ENCODE measurements at regions not wholly inside any gene's neighbourhood (a gene's known extent, or its start where the extent isn't known, plus 50 kb on each side); places are given as distances from the start of the nearest gene placed in this dataset.
"Not testable (repeated sequence)": the region's sequence is repeated elsewhere in the genome, so short reads cannot be mapped to it uniquely, and the experiment has no call there.

DNA sequence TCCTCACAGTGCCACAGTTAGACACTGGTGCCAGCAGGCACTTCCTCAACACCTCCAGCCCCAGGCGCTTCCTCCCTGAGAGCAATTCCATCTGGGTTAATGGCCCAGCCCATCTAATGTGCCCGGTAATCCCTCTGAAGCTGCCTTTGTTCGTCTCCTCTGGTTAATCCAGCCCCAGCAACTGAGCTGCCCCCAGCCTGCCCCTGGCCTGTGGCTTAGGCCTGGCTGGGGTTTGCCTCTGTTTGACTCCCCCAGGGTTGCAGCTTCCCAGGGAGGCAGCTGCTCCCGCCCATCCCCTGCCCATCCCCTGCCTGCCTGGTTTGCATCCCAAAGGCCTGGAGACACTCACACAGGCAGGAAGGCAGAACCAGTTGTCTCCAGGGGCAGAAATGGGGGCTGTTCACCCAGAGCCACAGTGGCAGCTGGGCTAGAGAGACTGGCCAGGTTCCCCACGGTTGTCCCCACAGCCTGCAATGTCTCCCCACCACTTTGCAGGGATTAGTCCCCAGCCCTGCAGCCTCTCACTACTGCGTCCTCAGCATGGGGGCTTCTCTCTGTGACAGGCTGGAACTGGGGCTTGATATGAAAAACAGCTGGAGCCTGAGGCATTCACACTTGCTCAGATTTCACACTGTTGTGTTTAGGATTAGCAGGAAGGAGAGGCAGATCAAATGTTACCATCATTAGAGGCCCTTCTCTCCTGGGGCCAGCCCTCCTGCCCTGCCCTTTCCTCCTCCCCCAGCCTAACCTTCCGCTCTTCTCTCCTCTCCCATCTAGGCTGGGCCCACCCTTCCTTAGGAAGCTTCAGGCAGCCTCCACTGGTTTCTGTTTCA is 120.2 kb downstream of the TLR5 start:
- Histone ChIP-seq H3K36me3 (no peaks in the 10 kb centered on the region), H3K27ac (peak overlapping the region; percentile 73), H3K4me3 (ENCODE audit: low read depth, low read length) (no peak overlapping the region), H3K27me3 (ENCODE audit: insufficient read depth, low read depth, severe bottlenecking) (no peaks in the 10 kb centered on the region), H3K9me3 (ENCODE audit: severe bottlenecking) (no peaks in the 10 kb centered on the region)
- DNase-seq = peak; percentile 80
- TF ChIP-seq, protein P1, sequence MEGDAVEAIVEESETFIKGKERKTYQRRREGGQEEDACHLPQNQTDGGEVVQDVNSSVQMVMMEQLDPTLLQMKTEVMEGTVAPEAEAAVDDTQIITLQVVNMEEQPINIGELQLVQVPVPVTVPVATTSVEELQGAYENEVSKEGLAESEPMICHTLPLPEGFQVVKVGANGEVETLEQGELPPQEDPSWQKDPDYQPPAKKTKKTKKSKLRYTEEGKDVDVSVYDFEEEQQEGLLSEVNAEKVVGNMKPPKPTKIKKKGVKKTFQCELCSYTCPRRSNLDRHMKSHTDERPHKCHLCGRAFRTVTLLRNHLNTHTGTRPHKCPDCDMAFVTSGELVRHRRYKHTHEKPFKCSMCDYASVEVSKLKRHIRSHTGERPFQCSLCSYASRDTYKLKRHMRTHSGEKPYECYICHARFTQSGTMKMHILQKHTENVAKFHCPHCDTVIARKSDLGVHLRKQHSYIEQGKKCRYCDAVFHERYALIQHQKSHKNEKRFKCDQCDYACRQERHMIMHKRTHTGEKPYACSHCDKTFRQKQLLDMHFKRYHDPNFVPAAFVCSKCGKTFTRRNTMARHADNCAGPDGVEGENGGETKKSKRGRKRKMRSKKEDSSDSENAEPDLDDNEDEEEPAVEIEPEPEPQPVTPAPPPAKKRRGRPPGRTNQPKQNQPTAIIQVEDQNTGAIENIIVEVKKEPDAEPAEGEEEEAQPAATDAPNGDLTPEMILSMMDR (IDR thresholded peaks at IDR 0.05; ENCODE audit: low read depth, low read length) = no peak

DNA sequence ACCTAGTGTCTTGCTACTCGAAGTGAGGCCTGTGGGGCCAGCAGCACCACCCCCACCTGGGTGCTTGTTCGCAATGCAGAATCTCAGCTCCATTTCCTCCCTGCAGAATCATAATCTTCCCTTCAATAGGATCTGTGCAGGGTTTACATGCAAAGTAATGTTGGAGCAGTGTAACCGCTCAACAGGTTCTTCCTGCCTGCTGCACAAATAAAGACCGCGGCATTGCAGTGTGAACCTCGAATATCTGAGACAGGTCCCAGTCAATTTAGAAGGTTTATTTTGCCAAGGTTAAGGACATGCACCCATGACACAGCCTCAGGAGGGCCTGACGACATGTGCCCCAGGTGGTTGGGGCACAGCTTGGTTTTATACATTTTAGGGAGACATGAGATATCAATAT is 119.2 kb downstream of the TLR5 start:
- H3K27me3 ChIP-seq (ENCODE audit: insufficient read depth, low read depth, severe bottlenecking) = no peaks in the 10 kb centered on the region
- TF ChIP-seq, protein P1 (IDR thresholded peaks at IDR 0.05; ENCODE audit: low read depth, low read length) = no peak

DNA sequence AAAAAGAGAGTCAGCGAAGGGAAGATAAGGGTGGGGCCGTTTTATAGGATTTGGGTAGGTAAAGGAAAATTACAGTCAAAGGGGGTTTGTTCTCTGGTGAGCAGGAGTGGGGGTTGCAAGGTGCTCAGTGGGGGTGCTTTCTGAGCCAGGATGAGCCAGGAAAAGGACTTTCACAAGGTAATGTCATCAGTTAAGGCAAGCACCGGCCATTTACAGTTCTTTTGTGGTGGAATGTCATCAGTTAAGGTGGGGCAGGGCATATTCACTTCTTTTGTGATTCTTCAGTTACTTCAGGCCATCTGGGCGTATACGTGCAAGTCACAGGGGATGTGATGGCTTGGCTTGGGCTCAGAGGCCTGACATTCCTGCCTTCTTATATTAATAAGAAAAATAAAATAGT is 118.6 kb downstream of the TLR5 start:
- not testable (repeated sequence) for H3K4me3 ChIP-seq (ENCODE audit: low read depth, low read length); H3K27me3 ChIP-seq (ENCODE audit: insufficient read depth, low read depth, severe bottlenecking); H3K27ac ChIP-seq; DNase-seq; H3K9me3 ChIP-seq (ENCODE audit: severe bottlenecking); H3K36me3 ChIP-seq

More for the DNA sequence above, 119.2 kb downstream of the TLR5 start:
- DNase-seq = no peak
- H3K27ac ChIP-seq = no peak overlapping the region
- no peaks in the 10 kb centered on the region for H3K9me3 ChIP-seq (ENCODE audit: severe bottlenecking)
- H3K4me3 ChIP-seq (ENCODE audit: low read depth, low read length) = no peak overlapping the region
- H3K36me3 ChIP-seq = no peaks in the 10 kb centered on the region

DNA sequence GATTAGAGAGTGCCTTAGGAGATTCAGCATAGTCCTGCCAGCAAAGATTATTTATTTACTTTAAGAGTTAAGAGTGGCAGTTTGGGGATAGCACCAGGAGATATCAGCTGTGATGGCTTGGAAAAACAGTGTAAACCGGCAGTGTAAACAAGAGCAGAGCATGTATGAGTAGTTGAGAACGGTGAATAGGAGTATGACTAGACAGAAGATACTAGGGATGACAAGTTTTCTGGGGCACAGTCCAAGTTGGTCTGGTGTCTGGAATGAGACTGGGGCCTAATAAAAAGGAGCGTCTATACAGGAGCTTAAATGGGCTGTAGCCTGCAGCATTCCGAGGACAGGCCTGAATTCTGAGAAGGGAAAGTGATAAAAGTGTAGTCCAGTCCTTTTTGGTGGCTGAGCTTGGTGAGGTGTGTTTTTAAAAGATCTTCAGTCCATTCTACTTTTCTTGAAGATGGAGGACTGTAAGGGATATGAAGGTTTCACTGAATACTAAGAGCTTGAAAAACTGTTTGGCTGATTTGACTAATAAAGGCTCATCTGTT is 117.8 kb downstream of the TLR5 start:
- H3K27ac ChIP-seq; DNase-seq; H3K36me3 ChIP-seq; H3K27me3 ChIP-seq (ENCODE audit: insufficient read depth, low read depth, severe bottlenecking); H3K9me3 ChIP-seq (ENCODE audit: severe bottlenecking); H3K4me3 ChIP-seq (ENCODE audit: low read depth, low read length): not testable (repeated sequence)

DNA sequence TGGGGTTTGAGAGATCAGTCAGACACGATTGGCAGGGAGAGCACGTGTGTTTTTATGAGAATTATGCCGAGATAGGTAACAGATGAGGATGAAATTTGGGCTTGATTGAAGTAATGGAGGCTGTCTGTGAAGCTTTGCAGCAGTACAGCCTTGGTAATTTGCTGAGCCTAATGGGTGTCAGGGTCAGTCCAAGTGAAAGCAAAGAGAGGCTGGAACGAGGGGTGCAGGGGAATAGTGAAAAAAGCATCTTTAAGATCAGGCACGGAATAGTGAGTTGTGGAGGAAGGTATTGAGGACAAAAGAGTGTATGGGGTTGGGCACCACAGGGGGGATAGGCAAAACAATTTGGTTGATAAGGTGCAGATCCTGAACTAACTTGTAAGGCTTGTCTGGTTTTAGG is 116.4 kb downstream of the TLR5 start:
- not testable (repeated sequence) for H3K9me3 ChIP-seq (ENCODE audit: severe bottlenecking); H3K27ac ChIP-seq; H3K4me3 ChIP-seq (ENCODE audit: low read depth, low read length); DNase-seq; H3K36me3 ChIP-seq; H3K27me3 ChIP-seq (ENCODE audit: insufficient read depth, low read depth, severe bottlenecking)

DNA sequence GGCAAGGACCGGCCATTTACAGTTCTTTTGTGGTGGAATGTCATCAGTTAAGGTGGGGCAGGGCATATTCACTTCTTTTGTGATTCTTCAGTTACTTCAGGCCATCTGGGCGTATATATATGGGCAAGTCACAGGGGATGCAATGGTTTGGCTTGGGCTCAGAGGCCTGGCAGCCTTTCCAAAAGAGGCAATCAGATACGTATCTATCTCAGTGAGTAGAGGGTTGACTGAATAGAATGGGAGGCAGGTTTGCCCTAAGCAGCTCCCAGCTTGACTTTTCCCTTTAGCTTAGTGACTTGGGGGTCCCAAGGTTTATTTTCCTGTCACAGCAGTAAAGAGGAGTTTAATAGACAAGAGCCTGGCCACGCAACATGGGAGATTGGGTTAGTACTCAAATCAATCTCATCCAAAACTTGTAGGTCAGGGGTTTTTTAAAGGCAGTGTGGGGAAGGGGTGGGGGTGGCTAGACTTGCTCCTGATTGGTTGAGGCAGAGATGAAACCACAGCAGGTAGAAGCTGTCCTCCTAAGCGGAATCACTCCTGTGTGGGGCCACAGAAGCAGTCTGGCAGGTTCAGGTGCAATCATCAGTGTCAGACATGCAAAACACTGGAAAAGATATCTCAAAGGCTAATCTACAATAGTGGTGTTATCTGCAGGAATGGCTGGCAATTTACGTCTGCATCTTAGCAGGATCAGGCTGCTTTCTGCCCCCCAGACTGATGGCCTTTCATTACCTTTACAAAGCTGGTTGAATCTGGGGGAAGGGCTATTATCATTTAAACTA is 112.9 kb downstream of the TLR5 start:
- Histone ChIP-seq H3K9me3 (ENCODE audit: severe bottlenecking) (no peaks in the 10 kb centered on the region), H3K4me3 (ENCODE audit: low read depth, low read length) (no peak overlapping the region), H3K27ac (no peak overlapping the region), H3K27me3 (ENCODE audit: insufficient read depth, low read depth, severe bottlenecking) (no peaks in the 10 kb centered on the region), H3K36me3 (no peaks in the 10 kb centered on the region)
- TF ChIP-seq, protein P1 (IDR thresholded peaks at IDR 0.05; ENCODE audit: low read depth, low read length) = no peak
- DNase-seq = no peak

DNA sequence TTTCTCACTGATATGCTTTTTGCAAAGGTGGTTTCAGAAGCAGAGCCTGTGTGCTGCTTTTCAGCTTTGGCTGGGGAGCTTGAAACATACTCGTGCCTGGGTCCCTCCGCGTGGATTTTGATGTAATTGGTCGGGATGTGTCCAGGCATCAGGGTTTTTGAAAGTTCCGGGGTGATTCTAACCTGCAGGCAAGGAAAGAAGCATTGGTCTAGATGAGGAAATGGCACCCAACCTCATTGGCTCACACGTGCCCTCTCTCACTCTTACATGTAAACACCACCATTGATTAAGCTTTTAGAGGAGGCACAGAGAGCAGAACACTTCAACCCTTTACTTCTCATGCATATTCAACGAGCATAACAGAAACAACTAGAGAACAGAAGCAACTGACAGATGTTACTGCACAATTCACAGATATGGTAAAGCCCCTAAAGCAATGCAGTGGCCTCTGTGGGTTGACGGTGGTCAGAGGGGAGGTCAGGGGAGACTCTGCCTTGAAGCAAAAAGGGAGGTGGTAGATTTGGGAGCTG is 112.1 kb downstream of the TLR5 start:
- H3K27ac ChIP-seq = no peak overlapping the region
- no peaks in the 10 kb centered on the region for H3K36me3 ChIP-seq
- DNase-seq = no peak
- H3K27me3 ChIP-seq (ENCODE audit: insufficient read depth, low read depth, severe bottlenecking) = no peaks in the 10 kb centered on the region
- TF ChIP-seq, protein P1 (IDR thresholded peaks at IDR 0.05; ENCODE audit: low read depth, low read length) = no peak
- H3K9me3 ChIP-seq (ENCODE audit: severe bottlenecking) = no peaks in the 10 kb centered on the region
- no peak overlapping the region for H3K4me3 ChIP-seq (ENCODE audit: low read depth, low read length)

Data from WERI-Rb-1 (cell line).